ENCODE measurements at regions not wholly inside any gene's neighbourhood (a gene's known extent, or its start where the extent isn't known, plus 50 kb on each side); places are given as distances from the start of the nearest gene placed in this dataset.
"Not testable (repeated sequence)": the region's sequence is repeated elsewhere in the genome, so short reads cannot be mapped to it uniquely, and the experiment has no call there.

- H3F3A ChIP-seq (ENCODE audit: low read depth), result no peaks in the 10 kb centered on the region
- no peaks in the 10 kb centered on the region for H4K20me1 ChIP-seq (ENCODE audit: insufficient read depth, low read length, poor library complexity, severe bottlenecking)
- H3K9me2 ChIP-seq (replicated peaks; ENCODE audit: low read depth, low read length), result no peaks in the 10 kb centered on the region
- H3K9ac ChIP-seq (ENCODE audit: low read depth, low read length, poor library complexity, severe bottlenecking), result no peak overlapping the region
- peaks cover 4% of the 10 kb centered on the region; the same call in 1 of the 2 replicates for H3K9me3 ChIP-seq (ENCODE audit: insufficient read depth, low read depth, low read length)
- H3K4me2 ChIP-seq (ENCODE audit: low read depth, low read length, poor library complexity, severe bottlenecking), result no peak overlapping the region
- H3K79me2 ChIP-seq (ENCODE audit: insufficient read depth, low read length), result no peaks in the 10 kb centered on the region
- H2AFZ ChIP-seq (ENCODE audit: low read length), result no peak overlapping the region
- no peaks in the 10 kb centered on the region for H3K4me1 ChIP-seq (ENCODE audit: insufficient read depth, low read length, poor library complexity, severe bottlenecking)
- no peaks in the 10 kb centered on the region for H3K27me3 ChIP-seq (ENCODE audit: insufficient read depth, low read length, poor library complexity, severe bottlenecking)
- H3K4me3 ChIP-seq (ENCODE audit: low read length, poor library complexity, severe bottlenecking), result no peak overlapping the region
- no peaks in the 10 kb centered on the region for H3K36me3 ChIP-seq (ENCODE audit: insufficient read depth, low read length)
- TF ChIP-seq EZH2phosphoT487 (IDR thresholded peaks at IDR 0.05; ENCODE audit: borderline replicate concordance), result no peak
- TF ChIP-seq CTCF (conservative IDR thresholded peaks at IDR 0.05; ENCODE audit: low read length), result no peak
Measured at GRCh38 chr20:48019940-48020339, 234.7 kb upstream of the SULF2 start.

DNA sequence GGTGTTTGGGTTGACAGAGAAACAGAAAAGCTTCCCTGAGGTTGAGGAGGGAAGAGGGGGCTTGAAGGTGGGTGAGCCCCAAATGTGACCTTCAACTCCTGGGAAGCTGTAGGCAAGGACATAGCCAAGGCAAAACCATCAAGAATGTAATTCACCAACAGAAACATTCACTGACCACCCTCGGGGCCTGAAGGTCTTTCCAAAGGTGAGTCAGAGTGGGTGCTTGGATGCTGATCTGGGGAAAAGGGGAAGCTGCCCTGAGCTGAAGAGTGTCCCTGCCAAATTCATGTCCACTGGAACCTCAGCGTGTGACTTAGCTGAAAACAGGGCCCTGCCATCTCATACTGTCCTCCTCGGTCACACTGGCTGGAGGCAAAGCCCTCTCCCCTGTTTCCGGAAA lies 234.2 kb upstream of the SULF2 start:
- no peaks in the 10 kb centered on the region for H3K79me2 ChIP-seq (ENCODE audit: insufficient read depth, low read length)
- peaks cover 4% of the 10 kb centered on the region; the same call in 1 of the 2 replicates for H3K9me3 ChIP-seq (ENCODE audit: insufficient read depth, low read depth, low read length)
- no peak overlapping the region for H3K9ac ChIP-seq (ENCODE audit: low read depth, low read length, poor library complexity, severe bottlenecking)
- H3K9me2 ChIP-seq (replicated peaks; ENCODE audit: low read depth, low read length), result no peaks in the 10 kb centered on the region
- no peaks in the 10 kb centered on the region for H3K27me3 ChIP-seq (ENCODE audit: insufficient read depth, low read length, poor library complexity, severe bottlenecking)
- H3K4me3 ChIP-seq (ENCODE audit: low read length, poor library complexity, severe bottlenecking), result no peak overlapping the region
- H3K4me1 ChIP-seq (ENCODE audit: insufficient read depth, low read length, poor library complexity, severe bottlenecking), result no peaks in the 10 kb centered on the region
- no peaks in the 10 kb centered on the region for H3F3A ChIP-seq (ENCODE audit: low read depth)
- TF ChIP-seq EZH2phosphoT487 (IDR thresholded peaks at IDR 0.05; ENCODE audit: borderline replicate concordance) (no peak), CTCF (conservative IDR thresholded peaks at IDR 0.05; ENCODE audit: low read length) (no peak)
- no peaks in the 10 kb centered on the region for H3K36me3 ChIP-seq (ENCODE audit: insufficient read depth, low read length)
- H4K20me1 ChIP-seq (ENCODE audit: insufficient read depth, low read length, poor library complexity, severe bottlenecking), result no peaks in the 10 kb centered on the region
- H3K4me2 ChIP-seq (ENCODE audit: low read depth, low read length, poor library complexity, severe bottlenecking), result no peak overlapping the region
- no peak overlapping the region for H2AFZ ChIP-seq (ENCODE audit: low read length)

DNA sequence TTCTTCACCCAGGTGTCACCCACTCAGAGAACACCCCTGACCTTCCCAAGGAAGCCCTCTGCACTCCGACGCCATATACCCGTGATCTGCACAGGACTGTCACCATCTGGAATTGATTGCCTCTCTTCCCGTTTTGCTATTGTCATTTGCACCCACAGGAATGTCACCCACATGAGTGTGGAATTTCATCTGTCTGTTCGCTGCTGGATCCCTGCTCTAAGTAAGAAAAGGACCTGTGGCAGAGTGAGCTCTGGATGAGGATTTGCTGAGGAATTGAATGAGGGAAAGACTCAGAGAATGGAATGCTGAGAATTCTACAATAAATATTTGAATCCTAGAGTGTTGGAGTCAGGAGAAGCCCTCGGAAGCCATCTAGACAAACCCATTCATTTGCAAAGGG lies 233.6 kb upstream of the SULF2 start:
- H3K79me2 ChIP-seq (ENCODE audit: insufficient read depth, low read length); H3K4me3 ChIP-seq (ENCODE audit: low read length, poor library complexity, severe bottlenecking); H3K27me3 ChIP-seq (ENCODE audit: insufficient read depth, low read length, poor library complexity, severe bottlenecking); H3K36me3 ChIP-seq (ENCODE audit: insufficient read depth, low read length); H4K20me1 ChIP-seq (ENCODE audit: insufficient read depth, low read length, poor library complexity, severe bottlenecking); H3F3A ChIP-seq (ENCODE audit: low read depth); H3K9me2 ChIP-seq (replicated peaks; ENCODE audit: low read depth, low read length); H3K4me1 ChIP-seq (ENCODE audit: insufficient read depth, low read length, poor library complexity, severe bottlenecking); H3K9ac ChIP-seq (ENCODE audit: low read depth, low read length, poor library complexity, severe bottlenecking); H3K4me2 ChIP-seq (ENCODE audit: low read depth, low read length, poor library complexity, severe bottlenecking); H2AFZ ChIP-seq (ENCODE audit: low read length); H3K9me3 ChIP-seq (ENCODE audit: insufficient read depth, low read depth, low read length): not testable (repeated sequence)

DNA sequence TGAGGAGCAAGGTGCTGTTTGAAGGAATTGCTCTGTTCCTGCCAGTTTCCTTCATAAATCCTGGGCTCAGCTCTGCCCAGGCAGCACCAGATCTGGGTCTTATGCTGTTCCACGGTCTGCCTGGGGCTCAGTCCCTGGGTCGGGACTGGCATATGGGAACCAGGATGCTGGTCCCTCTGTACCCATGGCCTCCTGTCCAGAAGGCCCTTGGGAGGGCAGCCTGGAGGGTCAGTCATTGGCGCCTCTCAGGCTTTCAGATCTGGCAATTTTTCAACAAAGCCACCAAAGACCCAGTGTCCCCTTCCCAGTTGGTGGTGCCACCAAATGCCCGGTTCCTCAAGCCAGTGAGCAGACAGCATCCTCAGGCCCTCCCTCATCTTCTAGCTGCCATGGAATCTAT lies 232.7 kb upstream of the SULF2 start:
- Histone ChIP-seq H3K9me2 (replicated peaks; ENCODE audit: low read depth, low read length) (no peaks in the 10 kb centered on the region), H3K4me3 (ENCODE audit: low read length, poor library complexity, severe bottlenecking) (no peak overlapping the region), H3K9me3 (ENCODE audit: insufficient read depth, low read depth, low read length) (peaks cover 4% of the 10 kb centered on the region; the same call in 1 of the 2 replicates), H3K4me2 (ENCODE audit: low read depth, low read length, poor library complexity, severe bottlenecking) (no peak overlapping the region), H3F3A (ENCODE audit: low read depth) (no peaks in the 10 kb centered on the region), H3K9ac (ENCODE audit: low read depth, low read length, poor library complexity, severe bottlenecking) (no peak overlapping the region), H2AFZ (ENCODE audit: low read length) (no peak overlapping the region), H3K79me2 (ENCODE audit: insufficient read depth, low read length) (no peaks in the 10 kb centered on the region), H3K4me1 (ENCODE audit: insufficient read depth, low read length, poor library complexity, severe bottlenecking) (no peaks in the 10 kb centered on the region), H3K36me3 (ENCODE audit: insufficient read depth, low read length) (no peaks in the 10 kb centered on the region), H4K20me1 (ENCODE audit: insufficient read depth, low read length, poor library complexity, severe bottlenecking) (no peaks in the 10 kb centered on the region), H3K27me3 (ENCODE audit: insufficient read depth, low read length, poor library complexity, severe bottlenecking) (no peaks in the 10 kb centered on the region)
- TF ChIP-seq EZH2phosphoT487 (IDR thresholded peaks at IDR 0.05; ENCODE audit: borderline replicate concordance) (no peak), CTCF (conservative IDR thresholded peaks at IDR 0.05; ENCODE audit: low read length) (no peak)
